ENCODE measurements at regions not wholly inside any gene's neighbourhood (a gene's known extent, or its start where the extent isn't known, plus 50 kb on each side); places are given as distances from the start of the nearest gene placed in this dataset.

DNA sequence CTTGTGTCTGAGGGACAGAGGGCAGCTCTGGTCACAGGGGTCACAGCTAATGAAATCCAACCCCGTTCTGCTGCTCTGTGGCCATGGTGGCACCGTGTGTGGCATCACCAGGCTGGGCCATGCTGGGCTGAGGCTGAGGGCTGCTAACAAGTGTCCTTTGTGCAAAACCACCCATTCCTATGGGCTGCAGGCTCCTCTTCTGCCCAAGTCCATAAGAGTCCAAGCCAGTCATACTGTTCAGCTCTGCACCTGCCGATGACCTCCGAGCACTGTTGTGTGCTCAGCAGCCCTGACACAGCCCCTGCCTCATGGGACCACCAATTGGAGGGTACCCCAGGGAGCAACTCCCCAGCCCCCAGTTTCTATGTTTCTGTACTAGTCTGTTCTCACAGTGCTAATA lies 133.1 kb downstream of the WDR11 start:
- DNase-seq, result no peak

DNA sequence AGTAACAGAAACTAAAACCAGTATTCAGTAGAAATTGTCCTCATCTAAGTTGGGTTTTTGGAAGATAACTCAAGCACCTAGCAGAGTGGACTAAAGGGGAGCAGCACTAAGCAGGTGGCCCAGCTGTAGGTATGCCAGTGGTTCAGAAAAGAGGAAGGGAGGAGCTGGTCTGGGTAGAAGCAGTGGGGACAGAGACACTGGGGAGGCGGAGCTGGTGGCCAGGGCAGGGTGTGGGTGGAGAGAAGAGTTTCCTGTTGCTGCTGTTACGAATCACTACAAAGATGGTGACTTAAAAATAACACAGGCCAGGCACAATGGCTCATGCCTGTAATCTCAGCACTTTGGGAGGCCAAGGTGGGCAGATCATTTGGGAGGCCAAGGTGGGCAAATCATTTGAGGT lies 136.2 kb downstream of the WDR11 start:
- DNase-seq, result no peak

DNA sequence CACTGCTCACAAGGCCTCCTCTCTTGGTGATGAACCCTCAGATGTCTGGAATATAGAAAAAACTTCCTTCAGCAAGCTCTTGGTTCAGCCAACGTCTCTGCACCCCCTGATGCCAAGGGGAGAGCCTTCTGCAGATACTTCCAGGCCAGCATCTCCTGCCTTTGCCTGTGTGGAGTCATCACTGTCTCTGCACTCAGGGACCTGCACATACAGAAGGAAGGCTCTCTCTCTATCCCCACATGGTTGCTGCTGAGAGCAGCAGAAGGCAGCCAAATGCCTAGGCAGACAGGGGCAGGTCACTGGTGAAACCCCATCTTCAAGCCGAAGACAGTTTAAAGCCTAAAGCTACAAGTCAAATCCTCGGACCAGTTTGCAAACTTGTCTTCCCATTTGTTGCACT lies 137.6 kb downstream of the WDR11 start:
- no peak for DNase-seq

DNA sequence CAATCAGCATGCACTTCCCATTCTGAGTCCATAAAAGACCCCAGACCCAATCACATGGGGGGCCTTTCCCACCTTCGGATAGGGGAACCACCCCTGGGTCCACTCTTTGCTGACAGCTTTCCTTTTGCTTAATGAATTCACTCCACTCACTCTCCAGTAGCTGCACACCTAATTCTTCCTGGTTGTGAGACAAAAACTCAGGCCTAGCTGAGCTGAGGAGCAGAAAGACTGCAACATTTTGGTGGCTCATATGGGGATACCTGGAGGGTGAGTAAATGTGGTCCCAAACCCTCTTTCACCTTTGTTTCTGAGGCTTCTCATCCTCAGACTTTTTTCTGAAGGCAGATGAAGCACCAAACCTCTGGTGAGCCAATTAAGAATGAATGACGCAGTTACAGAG lies 138.1 kb downstream of the WDR11 start:
- no peak for DNase-seq

GRCh38 chr10:120989996-120990598 lies 138.9 kb downstream of the WDR11 start:
- no peak for DNase-seq

DNA sequence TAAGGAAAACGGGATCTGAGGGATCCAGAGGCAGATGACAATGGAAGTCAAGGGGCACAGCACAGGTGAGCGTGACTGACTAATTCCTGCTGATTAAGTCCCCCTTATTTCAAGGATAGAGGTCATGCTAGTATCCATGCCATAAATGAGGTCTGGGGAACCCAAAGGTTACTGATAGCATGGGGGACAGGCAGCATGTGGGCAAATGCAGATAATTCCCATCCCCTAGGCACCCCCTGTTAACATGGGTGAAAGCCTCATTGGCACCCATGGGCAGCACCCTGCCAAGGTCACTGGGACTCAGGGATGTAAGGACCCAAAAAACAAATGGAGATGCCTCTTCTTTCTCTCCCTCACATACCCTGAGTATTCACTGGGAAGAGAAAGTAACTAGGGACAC lies 139.7 kb downstream of the WDR11 start:
- DNase-seq, result no peak

- no peak for DNase-seq
Observed at GRCh38 chr10:120993089-120993488, 141.9 kb downstream of the WDR11 start.

- no peak for DNase-seq
Observed at GRCh38 chr10:120995768-120996167, 144.6 kb downstream of the WDR11 start.

DNA sequence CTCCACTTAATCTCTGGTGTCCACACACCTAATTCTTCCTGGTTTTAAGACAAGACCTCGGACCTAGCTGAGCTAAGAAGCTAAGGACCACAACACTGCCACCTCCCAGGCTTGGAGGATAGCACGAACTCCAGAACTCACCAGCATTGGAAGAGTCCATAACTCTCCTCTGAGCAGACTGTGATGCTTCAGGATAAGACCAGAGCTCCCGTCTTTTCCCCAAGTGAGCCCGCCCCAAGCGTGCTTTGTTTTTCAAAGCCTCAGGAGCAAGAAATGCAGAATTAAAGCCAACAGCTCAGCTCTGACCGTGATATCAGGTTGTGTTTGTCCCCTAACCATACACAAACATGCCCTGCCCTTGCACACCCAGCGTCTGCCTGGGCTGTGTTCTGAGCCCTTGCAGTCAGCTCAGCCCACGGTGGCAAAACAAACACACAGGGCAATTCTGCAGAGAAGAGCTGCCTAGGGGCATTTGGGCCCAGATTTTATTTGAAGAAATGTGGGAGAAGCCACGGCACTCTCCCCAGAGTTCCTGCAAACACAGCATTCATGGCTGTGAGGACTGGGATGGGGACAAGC lies 145.4 kb downstream of the WDR11 start:
- DNase-seq, result no peak

DNA sequence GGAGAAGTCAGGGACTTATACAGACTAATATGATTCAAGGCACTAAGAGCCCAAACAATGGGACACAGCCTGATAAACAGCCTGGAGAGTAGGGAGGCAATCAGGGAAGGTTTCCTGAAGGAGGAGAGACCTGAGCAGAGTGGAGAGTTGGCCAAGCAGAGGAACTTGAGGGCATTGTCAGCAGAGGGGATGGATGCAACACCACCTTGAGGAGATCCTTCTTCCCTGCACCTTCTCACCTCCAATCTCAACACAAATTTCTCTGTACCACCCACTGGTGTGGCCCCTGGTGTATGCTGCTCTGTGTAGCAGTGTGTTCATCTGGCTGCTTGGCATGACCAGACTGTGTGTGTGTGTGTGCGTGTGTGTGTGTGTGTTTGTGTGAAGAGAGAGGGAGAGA lies 146.2 kb downstream of the WDR11 start:
- DNase-seq, result no peak

DNA sequence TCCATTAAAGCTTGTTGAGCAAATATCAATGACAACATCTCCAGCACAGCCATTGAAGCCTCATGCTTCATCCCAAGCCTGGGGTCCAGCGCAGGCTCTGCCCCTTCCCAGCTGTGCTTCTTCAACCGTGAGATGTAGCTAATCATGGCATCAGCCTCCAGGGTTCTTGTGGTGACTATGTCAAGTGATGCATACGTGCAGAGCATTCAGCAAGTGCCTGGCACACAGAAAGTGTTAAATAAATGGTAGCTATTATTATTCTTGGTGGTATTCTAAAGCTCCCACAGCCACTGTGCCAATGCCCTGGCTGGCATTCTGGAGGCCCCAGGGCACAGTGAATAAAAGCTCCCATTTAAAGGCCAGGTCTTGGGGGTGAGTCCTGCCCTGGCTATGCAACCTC lies 146.6 kb downstream of the WDR11 start:
- DNase-seq, result peak; percentile 70

GRCh38 chr10:120998251-120998650 lies 147.1 kb downstream of the WDR11 start:
- DNase-seq, result no peak

- no peak for DNase-seq
Observed at GRCh38 chr10:120998782-120999285, 147.7 kb downstream of the WDR11 start.

DNA sequence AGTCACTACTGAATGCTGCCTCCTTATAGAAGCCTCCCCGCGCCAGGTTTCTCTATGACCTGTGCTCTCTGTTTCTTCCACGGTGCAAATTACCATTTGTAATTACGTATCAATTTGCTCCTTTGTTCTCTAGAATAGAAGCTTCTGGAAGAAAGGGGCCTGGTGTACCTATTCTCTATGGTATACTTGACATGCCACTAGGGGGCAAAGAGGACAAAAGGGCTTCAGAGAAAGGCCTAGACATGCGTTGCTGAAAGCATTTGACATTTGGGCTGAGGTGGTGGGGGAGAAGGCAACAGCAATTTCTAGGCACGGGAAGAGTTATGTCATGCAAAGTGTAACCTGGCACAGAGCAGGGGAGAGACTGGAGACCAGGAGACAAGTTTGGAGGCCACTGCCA lies 148.7 kb downstream of the WDR11 start:
- no peak for DNase-seq

GRCh38 chr10:121002586-121003205 lies 151.5 kb downstream of the WDR11 start:
- no peak for DNase-seq

GRCh38 chr10:121005948-121006587 lies 154.9 kb downstream of the WDR11 start:
- DNase-seq, result no peak

GRCh38 chr10:121007264-121007663 lies 156.1 kb downstream of the WDR11 start:
- no peak for DNase-seq

GRCh38 chr10:121015916-121016315 lies 164.8 kb downstream of the WDR11 start:
- no peak for DNase-seq

- DNase-seq, result no peak
Observed at GRCh38 chr10:121024905-121025584, 173.9 kb downstream of the WDR11 start.

GRCh38 chr10:121025731-121026130 lies 174.6 kb downstream of the WDR11 start:
- DNase-seq, result no peak

GRCh38 chr10:121027371-121027770 lies 176.2 kb downstream of the WDR11 start:
- DNase-seq, result no peak

GRCh38 chr10:121032460-121032859 lies 181.3 kb downstream of the WDR11 start:
- DNase-seq, result no peak

GRCh38 chr10:121033366-121033765 lies 182.2 kb downstream of the WDR11 start:
- DNase-seq, result no peak

Measured in retina (tissue), 1 donor.